Stomach (tissue), 8 donors: ENCODE measurements at regions not wholly inside any gene's neighbourhood (a gene's known extent, or its start where the extent isn't known, plus 50 kb on each side); places are given as distances from the start of the nearest gene placed in this dataset.

Source experiments
- DNase-seq, 2 donors: peaks; one replicate each; pipeline versions ENCODE4 v3.0.0 to v3.0.0-alpha.2; 2013 to 2019
- H3K27ac ChIP-seq, 5 donors: fragments of 200-600 bp in 4 of 5; sonication (generic) in 4 of 5; one replicate each; pipeline ENCODE4 v1.5.1; 2013 to 2019; ENCODE audit warnings: mild to moderate bottlenecking in 1 of 5, moderate library complexity in 1 of 5
- H3K27me3 ChIP-seq, 3 donors: fragments of 200-600 bp; sonication (generic); one replicate each; pipeline ENCODE4 v1.5.1; 2017 to 2019; ENCODE audit warnings: mixed run types in 1 of 3
- H3K36me3 ChIP-seq, 4 donors: fragments of 200-600 bp; sonication (generic); 1 replicate in 3 of 4; 2 replicates in 1 of 4; pipeline ENCODE4 v1.5.1; 2016 to 2019
- H3K4me1 ChIP-seq, 4 donors: fragments of 200-600 bp; sonication (generic); one replicate each; pipeline ENCODE4 v1.5.1; 2016 to 2019
- H3K4me3 ChIP-seq, 4 donors: fragments of 200-600 bp; sonication (generic) in 3 of 4; one replicate each; pipeline ENCODE4 v1.5.1; 2016 to 2019; ENCODE audit warnings: mild to moderate bottlenecking in 1 of 4
- H3K9me3 ChIP-seq, 4 donors: fragments of 200-600 bp; sonication (generic); one replicate each; pipeline ENCODE4 v1.5.1; 2016 to 2019
- CTCF ChIP-seq, 7 experiments: fragments of 450-650 bp in 4 of 7; fragments of 200-600 bp in 3 of 7; sonication (generic) in 3 of 7; IDR thresholded peaks; one replicate each; pipeline ENCODE4 v1.5.1; 2016 to 2019; ENCODE audit warnings: antibody characterized with exemption in 7 of 7, control low read depth in 2 of 7, mild to moderate bottlenecking in 1 of 7
- EP300 ChIP-seq: sonication (generic); formaldehyde crosslinking; IDR thresholded peaks from one replicate; pipeline ENCODE4 v1.6.1; 2017; ENCODE audit warnings: antibody characterized with exemption
- POLR2A ChIP-seq, 4 donors: fragments of 450-650 bp; IDR thresholded peaks; one replicate each; pipeline ENCODE4 v1.6.1; 2016; ENCODE audit warnings: antibody characterized with exemption in 4 of 4, control low read depth in 2 of 4, mild to moderate bottlenecking in 1 of 4, moderate library complexity in 1 of 4
- POLR2AphosphoS5 ChIP-seq, 3 donors: sonication (generic); formaldehyde crosslinking; IDR thresholded peaks; one replicate each; pipeline ENCODE4 v1.6.1; 2016; ENCODE audit warnings: antibody characterized with exemption in 3 of 3
- WGBS, 5 donors: extraction: QIAGEN DNeasy Blood & Tissue Kit in 3 of 5; methylation state at CpG; one replicate each; pipeline versions ENCODE4 v1.1.5 to v1.1.7; 2013 to 2018; 5-methylcytosine and 5-hydroxymethylcytosine counted together
- intact Hi-C: fragments of 100-400 bp; cut with DNase I; formaldehyde crosslinking; loops from one replicate; pipeline ENCODE4 v1.15.1; 2023; ENCODE audit warnings: low total_unique reads
- donor health status: healthy with polysubstance abuse.
- donor health status: Bipolar disorder and iron deficiency.
- donor health status: healthy.

- TF ChIP-seq EP300 (no peak), POLR2AphosphoS5 (IDR thresholded peaks at IDR 0.05) (no peak), CTCF (IDR thresholded peaks at IDR 0.05) (no peak), POLR2A (IDR thresholded peaks at IDR 0.05) (no peak)
- H3K4me1 ChIP-seq: peaks cover 0 to 7% (median 2%) of the 10 kb centered on the region in 4 donors
- no peak for DNase-seq
- H3K36me3 ChIP-seq: peaks cover 0 to 3% (median 0%) of the 10 kb centered on the region in 4 donors
- H3K27me3 ChIP-seq: no peaks in the 10 kb centered on the region
- WGBS, 5 donors: 81 to 98% (median 96%) methylated on average over 2 of the region's 2 CpGs
- H3K27ac ChIP-seq: no peak overlapping the region
- no peak overlapping the region for H3K4me3 ChIP-seq
- H3K9me3 ChIP-seq: no peaks in the 10 kb centered on the region
- intact Hi-C loops: no loop called here
Observed at GRCh38 chr11:71124127-71124526, 128.2 kb downstream of the SHANK2 start.

GRCh38 chr11:71120471-71120896, 131.9 kb downstream of the SHANK2 start:
- peak in 4 of 7 experiments; percentile 14 to 49 (median 30) for TF ChIP-seq CTCF (IDR thresholded peaks at IDR 0.05)
- no peak for TF ChIP-seq EP300
- no peak overlapping the region for H3K4me3 ChIP-seq
- no peak overlapping the region for H3K27ac ChIP-seq
- H3K36me3 ChIP-seq: no peaks in the 10 kb centered on the region
- intact Hi-C loops: no loop called here
- 26 to 30% (median 28%) methylated on average over 7 of the region's 7 CpGs for WGBS, 5 donors
- DNase-seq: peak; percentile 66 to 77
- H3K27me3 ChIP-seq: no peaks in the 10 kb centered on the region
- H3K4me1 ChIP-seq: peaks cover 0 to 7% (median 2%) of the 10 kb centered on the region in 4 donors
- H3K9me3 ChIP-seq: no peaks in the 10 kb centered on the region

GRCh38 chr11:71119656-71120269, 132.6 kb downstream of the SHANK2 start:
- no peak overlapping the region for H3K27ac ChIP-seq
- DNase-seq: no peak
- intact Hi-C loops: no loop called here

GRCh38 chr11:71118671-71119250, 133.6 kb downstream of the SHANK2 start:
- Histone ChIP-seq H3K4me1 (peaks cover 0 to 7% (median 2%) of the 10 kb centered on the region in 4 donors), H3K9me3 (no peaks in the 10 kb centered on the region), H3K36me3 (no peaks in the 10 kb centered on the region), H3K4me3 (no peak overlapping the region), H3K27me3 (peaks cover 0 to 8% (median 0%) of the 10 kb centered on the region in 3 donors), H3K27ac (no peak overlapping the region)
- TF ChIP-seq POLR2AphosphoS5 (IDR thresholded peaks at IDR 0.05) (no peak), EP300 (no peak), CTCF (IDR thresholded peaks at IDR 0.05) (no peak), POLR2A (IDR thresholded peaks at IDR 0.05) (no peak)
- intact Hi-C loops: no loop called here
- 89 to 93% (median 89%) methylated on average over 11 to 20 of the region's 20 CpGs for WGBS, 5 donors
- no peak for DNase-seq

More at GRCh38 chr11:71119656-71120269, 132.6 kb downstream of the SHANK2 start:
- Histone ChIP-seq H3K4me1 (peaks cover 0 to 7% (median 2%) of the 10 kb centered on the region in 4 donors), H3K4me3 (no peak overlapping the region), H3K36me3 (no peaks in the 10 kb centered on the region), H3K9me3 (no peaks in the 10 kb centered on the region), H3K27me3 (no peaks in the 10 kb centered on the region)
- TF ChIP-seq POLR2AphosphoS5 (IDR thresholded peaks at IDR 0.05) (no peak), EP300 (no peak), POLR2A (IDR thresholded peaks at IDR 0.05) (no peak), CTCF (IDR thresholded peaks at IDR 0.05) (no peak)
- WGBS, 5 donors: 75 to 86% (median 81%) methylated on average over 9 of the region's 9 CpGs
